ENCODE measurements at regions not wholly inside any gene's neighbourhood (a gene's known extent, or its start where the extent isn't known, plus 50 kb on each side); places are given as distances from the start of the nearest gene placed in this dataset.

GRCh38 chr5:8945972-8946371 is 599.9 kb downstream of the SEMA5A start:
- H3K4me3 Mint-ChIP-seq (ENCODE audit: unreplicated experiment), result no peak overlapping the region
- no peak for TF ChIP-seq CTCF (IDR thresholded peaks at IDR 0.05; ENCODE audit: partially characterized antibody, unreplicated experiment)
- H3K9me3 Mint-ChIP-seq (ENCODE audit: unreplicated experiment), result peaks cover 4% of the 10 kb centered on the region
- no peak overlapping the region for H3K27ac Mint-ChIP-seq (ENCODE audit: unreplicated experiment)
- H3K4me1 Mint-ChIP-seq (ENCODE audit: low read depth, unreplicated experiment), result no peaks in the 10 kb centered on the region
- peaks cover 2% of the 10 kb centered on the region for H3K27me3 Mint-ChIP-seq (ENCODE audit: unreplicated experiment)
- DNase-seq, result no peak
- peaks cover 9% of the 10 kb centered on the region for H3K36me3 Mint-ChIP-seq (ENCODE audit: unreplicated experiment)

DNA sequence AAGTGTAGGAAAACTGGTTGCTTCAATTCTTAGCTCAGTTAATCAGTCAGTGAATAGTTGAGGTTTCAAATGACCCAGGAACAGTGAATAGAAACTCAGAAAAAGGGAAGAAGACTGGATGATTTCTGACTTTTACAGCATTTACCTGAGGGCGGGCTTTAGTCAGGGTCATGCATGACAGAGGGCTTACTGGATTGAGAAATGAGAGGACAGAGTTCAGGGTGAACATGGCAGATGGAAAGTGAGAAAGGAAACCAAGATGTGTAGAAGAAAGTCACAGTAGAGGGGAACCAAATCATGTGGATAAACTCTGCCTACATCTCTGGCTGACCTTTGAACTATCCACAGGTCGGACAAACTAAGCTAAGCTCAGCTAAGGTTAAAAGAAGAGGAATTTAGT is 596.0 kb downstream of the SEMA5A start:
- Mint-ChIP-seq H3K4me3 (ENCODE audit: unreplicated experiment) (no peak overlapping the region), H3K27ac (ENCODE audit: unreplicated experiment) (no peak overlapping the region), H3K4me1 (ENCODE audit: low read depth, unreplicated experiment) (peaks cover 6% of the 10 kb centered on the region), H3K36me3 (ENCODE audit: unreplicated experiment) (no peaks in the 10 kb centered on the region), H3K9me3 (ENCODE audit: unreplicated experiment) (peaks cover 4% of the 10 kb centered on the region), H3K27me3 (ENCODE audit: unreplicated experiment) (peaks cover 2% of the 10 kb centered on the region)
- TF ChIP-seq CTCF (IDR thresholded peaks at IDR 0.05; ENCODE audit: partially characterized antibody, unreplicated experiment), result no peak
- DNase-seq, result no peak

- Mint-ChIP-seq H3K27me3 (ENCODE audit: unreplicated experiment) (no peaks in the 10 kb centered on the region), H3K4me3 (ENCODE audit: unreplicated experiment) (no peak overlapping the region), H3K9me3 (ENCODE audit: unreplicated experiment) (no peaks in the 10 kb centered on the region), H3K4me1 (ENCODE audit: low read depth, unreplicated experiment) (peaks cover 6% of the 10 kb centered on the region), H3K36me3 (ENCODE audit: unreplicated experiment) (no peaks in the 10 kb centered on the region), H3K27ac (ENCODE audit: unreplicated experiment) (no peak overlapping the region)
- TF ChIP-seq CTCF (IDR thresholded peaks at IDR 0.05; ENCODE audit: partially characterized antibody, unreplicated experiment), result no peak
- no peak for DNase-seq
These were observed 593.7 kb downstream of the SEMA5A start for GRCh38 chr5:8952147-8952546.

- Mint-ChIP-seq H3K27ac (ENCODE audit: unreplicated experiment) (no peak overlapping the region), H3K9me3 (ENCODE audit: unreplicated experiment) (no peaks in the 10 kb centered on the region), H3K4me3 (ENCODE audit: unreplicated experiment) (no peak overlapping the region), H3K4me1 (ENCODE audit: low read depth, unreplicated experiment) (peaks cover 6% of the 10 kb centered on the region), H3K27me3 (ENCODE audit: unreplicated experiment) (no peaks in the 10 kb centered on the region), H3K36me3 (ENCODE audit: unreplicated experiment) (no peaks in the 10 kb centered on the region)
- TF ChIP-seq CTCF (IDR thresholded peaks at IDR 0.05; ENCODE audit: partially characterized antibody, unreplicated experiment), result no peak
- no peak for DNase-seq
These were observed 592.9 kb downstream of the SEMA5A start for GRCh38 chr5:8953016-8953415.

- no peak overlapping the region for H3K4me3 Mint-ChIP-seq (ENCODE audit: unreplicated experiment)
- peaks cover 6% of the 10 kb centered on the region for H3K4me1 Mint-ChIP-seq (ENCODE audit: low read depth, unreplicated experiment)
- H3K27ac Mint-ChIP-seq (ENCODE audit: unreplicated experiment), result peak overlapping the region; percentile 1
- H3K36me3 Mint-ChIP-seq (ENCODE audit: unreplicated experiment), result no peaks in the 10 kb centered on the region
- no peaks in the 10 kb centered on the region for H3K27me3 Mint-ChIP-seq (ENCODE audit: unreplicated experiment)
- DNase-seq, result no peak
- TF ChIP-seq CTCF (IDR thresholded peaks at IDR 0.05; ENCODE audit: partially characterized antibody, unreplicated experiment), result no peak
- no peaks in the 10 kb centered on the region for H3K9me3 Mint-ChIP-seq (ENCODE audit: unreplicated experiment)
These were observed 591.9 kb downstream of the SEMA5A start for GRCh38 chr5:8953911-8954438.
